Activated T-cell treated with anti-CD3 and anti-CD28 coated beads for 24 hours (primary cell): ENCODE measurements at regions not wholly inside any gene's neighbourhood (a gene's known extent, or its start where the extent isn't known, plus 50 kb on each side); places are given as distances from the start of the nearest gene placed in this dataset.
"Not testable (repeated sequence)": the region's sequence is repeated elsewhere in the genome, so short reads cannot be mapped to it uniquely, and the experiment has no call there.

Experiments
- DNase-seq: peaks from one replicate; pipeline ENCODE4 v3.0.0-alpha.2; 2020; ENCODE audit warnings: low read depth

DNA sequence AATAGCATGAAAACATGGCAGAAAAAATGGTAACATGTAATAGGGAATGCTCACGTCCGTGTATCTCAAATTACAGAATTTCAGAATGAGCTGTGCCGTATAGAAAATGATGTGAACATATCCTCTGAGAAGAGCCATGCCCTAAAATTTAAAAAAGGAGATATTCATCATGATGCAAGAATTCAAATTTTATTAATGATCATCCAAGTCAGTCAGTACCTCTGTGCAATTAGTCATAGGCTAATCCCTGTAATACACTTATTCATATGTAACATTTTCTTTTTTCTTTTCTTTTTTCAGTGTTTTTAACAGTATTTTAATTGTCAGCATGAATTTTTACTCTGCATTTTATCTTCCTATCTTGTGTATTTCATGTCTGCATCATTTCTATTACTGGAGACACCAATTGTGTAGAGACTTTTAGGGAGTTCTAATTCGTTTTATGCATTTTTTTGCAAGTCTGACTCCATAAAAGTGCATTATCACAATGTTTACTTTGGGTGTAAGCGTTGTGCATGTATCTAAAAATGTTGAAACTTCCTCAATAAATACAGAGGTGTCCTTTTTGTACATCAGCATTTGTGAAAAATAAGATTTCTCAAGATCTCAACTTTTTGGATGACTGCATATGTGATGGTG lies 1103.7 kb upstream of the CELF2 start:
- DNase-seq = no peak

DNA sequence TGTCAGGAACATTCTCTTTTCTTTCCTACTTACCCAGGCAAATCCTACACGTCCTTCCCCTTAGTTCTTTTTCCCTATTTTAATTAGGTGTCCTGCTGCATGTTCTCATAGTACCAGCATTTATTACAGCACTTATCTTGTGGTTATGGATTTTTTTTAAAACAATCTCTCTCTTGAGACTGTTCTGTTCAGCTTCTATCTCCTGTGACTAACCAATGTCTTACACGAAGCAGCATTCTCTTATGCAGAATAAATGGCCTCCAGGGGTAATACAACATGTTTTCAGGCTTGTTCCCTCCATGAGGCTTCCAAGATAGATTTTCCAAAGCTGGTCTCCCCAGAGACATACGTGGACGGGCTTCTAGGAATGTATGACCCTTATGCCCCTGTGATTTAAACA lies 1096.1 kb upstream of the CELF2 start:
- no peak for DNase-seq

DNA sequence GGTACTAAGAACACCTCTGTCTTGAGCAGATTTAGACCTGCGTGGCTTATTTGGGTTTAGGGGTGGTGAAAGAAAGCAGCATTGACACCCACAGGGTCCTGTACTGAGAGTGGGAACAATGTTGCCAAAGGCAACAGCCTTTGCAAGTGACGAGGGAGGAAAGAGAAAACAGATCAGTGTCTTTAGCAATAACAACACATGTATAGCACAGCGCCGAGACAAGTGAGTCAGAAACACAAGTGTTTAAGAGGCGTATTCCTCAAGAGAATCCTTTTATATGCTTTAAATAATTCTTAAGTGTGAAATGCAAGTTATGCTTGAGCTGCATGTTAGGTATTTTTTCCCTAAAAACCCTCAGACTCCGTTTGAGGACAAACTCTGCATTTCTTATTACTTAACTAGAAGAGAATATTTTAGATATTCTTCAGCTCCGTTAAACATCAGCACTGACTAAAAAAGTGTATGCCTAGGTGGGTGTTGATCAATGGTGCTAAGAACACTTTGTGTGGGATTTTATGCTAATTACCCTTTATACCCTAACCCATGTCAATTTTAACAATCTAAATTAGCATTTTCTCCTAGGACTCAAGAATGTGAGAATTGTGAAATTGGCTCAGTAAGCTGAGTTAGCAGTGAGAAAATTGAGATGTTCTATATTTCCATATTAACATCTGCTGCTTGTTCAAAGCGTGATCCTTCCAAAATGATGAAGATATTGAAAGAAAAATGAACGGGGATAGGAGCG lies 1095.4 kb upstream of the CELF2 start:
- no peak for DNase-seq

DNA sequence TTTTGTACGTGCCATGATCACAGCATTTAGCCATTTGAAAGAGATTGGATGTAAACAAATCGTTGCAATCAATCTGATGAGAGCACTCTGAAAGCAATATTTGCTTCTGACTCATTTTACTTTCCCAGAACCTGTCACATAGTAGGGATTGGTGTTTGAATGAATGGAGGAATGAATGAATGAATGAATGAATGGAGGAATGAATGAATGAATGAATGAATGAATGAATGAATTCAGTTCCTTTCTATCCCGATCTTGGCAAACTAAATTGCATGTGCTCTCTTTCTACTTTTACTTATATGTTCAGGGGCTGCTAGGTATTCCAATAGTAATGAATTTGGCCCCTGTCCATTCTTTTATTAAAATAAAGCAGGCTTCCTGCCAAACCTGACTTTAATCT lies 1091.7 kb upstream of the CELF2 start:
- no peak for DNase-seq

DNA sequence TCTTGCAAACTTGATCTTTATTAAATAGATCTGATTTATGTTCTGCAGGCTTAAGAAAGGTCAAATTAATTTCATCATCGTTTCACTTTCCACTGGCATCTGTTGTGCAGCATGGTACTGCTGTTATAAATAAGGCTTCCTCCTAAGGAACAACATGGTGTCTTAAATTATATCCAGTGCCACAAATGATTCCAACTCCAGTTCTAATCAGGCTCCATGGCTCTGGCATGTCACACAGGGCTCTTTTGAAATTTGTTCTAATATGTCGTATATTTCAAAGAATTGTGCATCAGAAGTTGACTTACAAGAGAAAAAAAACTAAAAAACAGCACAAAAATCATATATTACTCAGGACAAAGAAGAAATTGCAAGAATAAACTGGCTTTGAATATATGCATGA lies 1090.8 kb upstream of the CELF2 start:
- no peak for DNase-seq

DNA sequence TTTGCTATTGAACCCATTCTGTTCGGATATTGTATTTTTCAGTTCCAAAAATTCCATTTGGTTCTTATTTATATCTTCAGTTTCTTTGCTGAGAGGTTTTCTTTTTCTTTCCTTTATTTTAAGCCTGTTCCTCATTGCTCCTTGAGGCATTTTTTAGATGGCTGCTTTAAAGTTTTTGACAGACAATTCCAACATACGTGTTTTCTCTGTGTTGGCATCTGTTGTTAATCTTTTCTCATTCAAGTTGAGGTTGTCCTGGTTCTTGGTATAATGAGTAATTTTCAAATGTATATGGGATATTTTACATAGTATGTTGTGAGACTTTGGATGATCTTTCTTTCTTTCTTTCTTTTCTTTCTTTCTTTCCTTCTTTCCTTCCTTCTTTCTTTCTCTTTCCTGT lies 1078.0 kb upstream of the CELF2 start:
- DNase-seq = no peak

DNA sequence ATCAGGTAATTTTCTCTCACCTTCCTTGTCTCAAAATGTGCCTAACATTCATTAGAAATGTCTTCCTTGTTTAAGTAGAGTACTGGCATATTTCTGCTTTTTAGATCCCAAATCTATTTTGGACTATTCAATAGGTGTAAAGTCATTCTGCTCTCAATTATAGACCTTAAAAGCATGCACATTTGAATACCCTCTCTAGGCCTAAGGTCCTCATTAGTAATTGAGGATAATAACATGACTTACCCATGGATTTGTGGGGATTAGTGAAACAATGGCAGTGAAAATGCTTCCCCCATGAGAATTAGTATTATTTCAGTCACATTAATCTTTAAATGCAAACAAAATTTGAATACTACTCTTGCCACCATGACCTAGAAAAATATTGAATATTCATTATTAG lies 1073.0 kb upstream of the CELF2 start:
- DNase-seq = no peak

DNA sequence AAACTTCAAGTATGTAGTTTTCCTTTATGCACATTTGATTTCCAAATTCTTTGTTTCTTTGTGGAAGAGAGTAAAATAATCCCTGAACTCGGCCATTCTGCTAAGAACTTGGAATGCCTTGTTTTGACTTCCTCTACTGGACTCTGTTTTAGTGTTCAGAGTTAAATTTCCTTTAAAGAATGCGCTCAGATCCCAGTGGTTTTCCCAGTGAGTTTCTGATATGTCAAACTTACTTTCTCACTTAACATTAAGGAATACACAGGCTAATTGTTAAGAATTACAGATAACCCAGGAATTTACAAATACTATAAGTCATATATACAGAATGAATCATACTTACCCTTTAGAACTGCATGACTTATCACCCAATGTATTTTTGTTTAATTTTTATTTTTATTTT lies 1067.6 kb upstream of the CELF2 start:
- no peak for DNase-seq

DNA sequence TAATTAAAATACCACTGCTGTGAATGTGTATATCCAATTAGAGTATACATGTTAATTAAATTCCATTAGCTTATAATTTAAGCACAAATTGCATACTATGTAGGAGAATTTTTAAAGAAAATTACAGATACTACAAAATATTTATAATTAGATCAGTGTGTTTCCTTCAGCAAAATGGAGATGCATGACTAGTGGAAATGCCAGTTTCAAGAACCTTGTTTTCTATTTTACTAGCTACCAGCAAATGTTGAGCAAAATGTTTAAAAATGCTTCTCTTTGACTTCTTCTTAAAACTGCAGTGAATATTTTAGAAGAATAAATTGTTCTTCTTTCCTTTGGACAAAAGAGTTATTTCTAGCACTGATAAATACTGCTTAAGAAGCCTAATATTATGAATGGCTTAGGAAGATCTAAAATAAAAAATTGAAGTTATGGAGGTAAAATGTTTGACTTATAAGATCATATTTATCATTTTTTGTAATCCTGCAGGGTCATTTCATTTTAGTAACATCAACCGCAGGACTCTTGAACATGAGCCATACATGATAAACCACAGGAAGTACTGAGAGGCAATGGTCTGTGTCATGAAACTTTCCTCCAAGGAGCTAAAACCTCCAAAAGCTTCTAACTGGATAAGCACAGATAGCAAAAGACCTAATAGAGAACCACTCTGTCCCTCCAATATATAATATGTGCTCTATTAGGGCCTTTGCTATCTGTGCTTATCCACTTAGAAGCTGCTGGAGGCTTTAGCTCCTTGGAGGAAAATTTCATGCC lies 1066.0 kb upstream of the CELF2 start:
- DNase-seq = no peak

DNA sequence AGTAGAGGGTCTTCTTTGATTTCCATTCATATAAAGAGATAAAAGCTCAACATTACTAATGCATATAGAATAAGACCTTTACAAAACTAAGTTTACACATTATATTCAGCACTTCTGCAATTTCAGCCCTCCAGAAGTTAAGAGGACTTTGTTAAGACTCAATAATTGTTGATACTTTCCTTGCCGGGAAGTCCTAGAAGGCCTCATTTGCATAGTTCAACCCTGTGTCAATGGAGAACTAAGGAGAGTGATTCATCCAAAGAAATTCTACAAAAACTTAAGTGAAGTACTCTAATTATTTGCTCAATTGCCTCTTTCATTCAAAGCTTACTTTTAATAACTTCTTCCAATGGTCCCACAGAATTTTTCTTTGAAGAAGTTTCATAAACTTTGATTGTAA lies 1060.3 kb upstream of the CELF2 start:
- no peak for DNase-seq

DNA sequence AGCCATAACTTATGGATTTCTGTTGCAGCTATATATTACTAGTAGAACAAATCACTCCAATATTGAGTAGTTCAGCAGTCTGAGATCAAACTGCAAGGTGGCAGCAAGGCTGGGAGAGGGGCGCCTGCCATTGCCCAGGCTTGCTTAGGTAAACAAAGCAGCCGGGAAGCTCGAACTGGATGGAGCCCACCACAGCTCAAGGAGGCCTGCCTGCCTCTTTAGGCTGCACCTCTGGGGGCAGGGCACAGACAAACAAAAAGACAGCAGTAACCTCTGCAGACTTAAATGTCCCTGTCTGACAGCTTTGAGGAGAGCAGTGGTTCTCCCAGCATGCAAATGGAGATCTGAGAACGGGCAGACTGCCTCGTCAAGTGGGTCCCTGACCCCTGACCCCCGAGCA lies 1059.8 kb upstream of the CELF2 start:
- not testable (repeated sequence) for DNase-seq

DNA sequence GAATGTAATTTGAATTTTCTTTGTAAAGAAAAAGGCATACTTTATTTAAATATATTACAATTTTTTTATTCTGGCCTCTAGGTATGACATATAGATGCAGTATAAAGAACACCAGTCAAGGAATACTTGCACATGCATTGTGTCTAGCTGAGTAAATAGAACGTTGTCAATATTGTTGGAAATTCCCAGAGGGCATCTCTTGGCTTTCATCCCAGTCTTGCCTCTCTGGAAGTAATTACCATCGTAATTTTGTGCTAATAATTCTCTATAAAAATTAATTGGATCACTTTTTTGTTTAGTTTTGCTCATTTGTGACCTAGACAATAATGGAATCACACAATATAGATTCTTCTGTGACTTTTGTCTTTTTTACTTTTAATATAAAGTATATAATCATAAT lies 1052.3 kb upstream of the CELF2 start:
- DNase-seq = no peak

DNA sequence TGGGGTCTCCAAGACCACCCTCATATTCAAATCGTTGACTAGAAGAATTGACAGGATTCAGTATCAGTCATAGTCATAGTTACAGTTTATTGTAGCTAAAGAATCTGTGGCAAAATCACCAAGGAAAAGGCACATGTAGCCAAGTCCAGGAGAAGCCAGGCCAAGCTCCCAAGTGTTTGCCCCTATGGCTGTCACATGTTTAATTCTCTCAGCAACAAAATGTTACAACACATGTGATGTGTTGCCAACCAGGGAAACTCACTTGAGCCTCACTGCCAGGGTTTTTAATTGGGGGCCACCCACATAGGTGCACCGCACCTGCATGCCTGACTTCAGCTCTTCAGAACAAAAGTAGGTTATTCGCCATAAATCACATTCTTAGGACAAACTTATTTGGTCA lies 1030.9 kb upstream of the CELF2 start:
- DNase-seq = no peak

DNA sequence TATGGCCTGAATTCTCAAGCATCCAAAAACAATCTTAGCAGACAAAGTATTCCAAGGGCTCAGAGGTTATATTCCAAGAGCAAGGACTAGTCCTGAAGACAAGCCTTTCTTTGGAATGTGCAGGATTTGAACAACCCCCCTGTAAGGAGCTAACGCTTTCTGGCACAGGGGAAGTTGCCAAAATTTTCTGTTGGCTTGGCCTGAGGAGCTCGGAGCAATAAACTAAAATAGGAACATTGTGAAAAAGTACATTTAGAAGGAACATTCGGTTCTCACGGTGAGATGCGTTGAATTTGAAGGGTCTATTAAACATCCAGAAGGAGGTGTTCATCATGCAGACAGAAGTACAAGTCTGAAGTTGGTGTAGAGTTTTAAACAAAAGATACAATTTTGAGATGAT lies 1030.5 kb upstream of the CELF2 start:
- DNase-seq = no peak

DNA sequence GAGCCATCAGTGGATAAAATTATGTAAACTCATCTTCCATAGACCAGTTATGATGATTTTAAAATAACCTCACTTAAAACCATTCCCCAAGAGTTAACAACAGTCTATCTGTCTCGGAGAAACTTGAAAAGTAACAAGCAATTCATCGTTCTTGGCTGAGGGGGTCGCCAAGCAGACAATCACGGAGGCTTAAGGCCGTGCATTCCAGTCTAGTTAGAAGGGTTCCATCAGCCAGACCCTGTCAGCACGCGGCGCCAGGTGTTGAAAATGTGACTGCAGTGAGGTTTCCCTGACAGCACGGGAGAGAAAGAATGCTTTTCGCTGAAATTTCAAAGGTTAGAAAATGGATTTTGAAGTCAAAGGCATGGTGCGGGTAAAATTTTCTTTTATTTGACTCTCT lies 1025.0 kb upstream of the CELF2 start:
- DNase-seq = no peak

DNA sequence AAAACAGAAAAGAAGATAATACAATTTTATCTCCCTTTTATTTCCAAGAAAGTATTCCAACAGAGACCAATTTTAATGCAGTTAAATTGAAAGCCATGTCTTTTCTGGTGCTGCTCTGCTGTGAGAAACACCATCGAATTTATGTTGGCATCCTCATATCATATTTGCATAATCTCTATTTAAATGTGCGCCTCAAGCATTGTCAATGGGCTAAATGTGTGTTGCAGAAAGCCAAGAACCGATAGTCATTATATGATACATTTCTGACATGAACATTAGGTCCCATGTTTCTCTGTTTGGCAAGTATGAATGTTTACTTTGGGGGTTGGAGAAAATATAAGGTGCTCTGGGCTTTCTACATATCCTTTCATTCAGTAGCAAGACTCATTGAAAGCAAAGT lies 1023.5 kb upstream of the CELF2 start:
- no peak for DNase-seq

DNA sequence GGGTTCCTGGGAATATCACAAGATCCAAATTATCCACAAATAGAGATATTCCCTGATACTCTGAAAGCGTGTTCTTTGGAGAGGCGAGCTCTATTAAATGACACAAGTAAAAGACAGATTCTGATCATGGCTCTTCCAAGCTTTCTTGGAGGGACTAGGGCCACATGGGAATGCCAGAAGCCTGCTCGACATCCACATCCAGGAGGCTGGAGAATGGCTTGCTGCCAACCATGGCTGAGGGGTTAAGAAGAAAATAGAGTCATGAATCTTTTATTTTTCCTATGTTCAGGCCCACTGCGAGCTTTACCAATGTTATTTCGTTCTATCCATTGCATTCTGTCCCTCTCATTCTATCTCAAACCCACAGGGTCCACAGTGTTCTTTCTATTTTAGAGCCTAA lies 1018.0 kb upstream of the CELF2 start:
- no peak for DNase-seq

DNA sequence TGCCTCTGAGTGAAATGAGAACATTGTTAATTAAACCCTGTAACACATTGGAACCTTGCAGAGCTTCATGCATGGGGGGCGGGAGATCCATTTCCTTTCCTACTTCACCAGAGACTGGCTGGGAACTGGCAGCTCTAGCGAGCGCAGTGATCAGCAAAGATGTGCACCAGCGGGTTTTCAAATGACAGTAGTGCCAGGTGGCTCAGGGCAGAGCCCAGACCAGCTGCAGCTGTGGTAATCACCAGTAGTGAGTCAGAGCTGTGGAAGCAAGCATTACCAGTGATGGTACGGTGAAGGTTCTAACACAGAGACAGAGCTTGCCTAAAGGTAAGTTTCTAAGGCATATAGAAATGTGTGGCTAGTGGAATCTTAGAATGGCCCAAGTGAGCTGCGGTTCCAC lies 1009.7 kb upstream of the CELF2 start:
- no peak for DNase-seq

DNA sequence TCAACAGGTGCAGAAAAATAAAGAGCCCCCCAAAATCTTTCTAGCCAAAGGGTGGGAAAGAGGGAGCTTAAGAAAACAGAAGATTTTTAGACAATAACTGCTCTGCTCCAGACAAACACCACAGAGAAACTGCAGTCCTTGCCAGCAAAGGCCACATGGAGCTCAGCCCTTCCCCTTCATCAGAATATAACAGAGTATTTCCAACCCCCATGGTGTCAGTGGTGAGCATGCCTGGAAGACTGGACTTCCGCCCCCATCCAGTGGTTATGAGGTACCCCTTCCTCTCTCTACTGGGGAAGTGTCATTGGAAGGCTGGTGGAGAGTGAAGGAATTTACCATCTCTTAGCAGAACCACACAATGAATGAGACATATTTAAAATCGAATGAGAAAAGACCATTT lies 1007.3 kb upstream of the CELF2 start:
- no peak for DNase-seq

DNA sequence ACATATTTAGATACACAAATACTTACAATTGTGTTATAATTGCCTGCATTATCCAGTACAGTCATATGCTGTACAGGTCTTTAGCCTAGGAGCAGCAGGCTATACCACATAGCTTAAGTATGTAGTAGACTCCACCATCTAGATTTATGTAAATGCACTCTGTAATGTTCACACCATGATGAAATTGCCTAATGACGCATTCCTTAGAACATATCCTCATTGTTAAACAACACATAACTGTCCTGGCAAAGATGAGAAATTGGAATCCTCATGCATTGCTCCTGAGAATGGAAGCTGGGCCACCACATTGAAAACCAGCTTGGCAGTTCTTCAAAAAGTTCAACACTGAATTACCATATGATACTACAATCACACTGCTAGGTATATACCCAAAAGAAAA lies 1002.8 kb upstream of the CELF2 start:
- no peak for DNase-seq

DNA sequence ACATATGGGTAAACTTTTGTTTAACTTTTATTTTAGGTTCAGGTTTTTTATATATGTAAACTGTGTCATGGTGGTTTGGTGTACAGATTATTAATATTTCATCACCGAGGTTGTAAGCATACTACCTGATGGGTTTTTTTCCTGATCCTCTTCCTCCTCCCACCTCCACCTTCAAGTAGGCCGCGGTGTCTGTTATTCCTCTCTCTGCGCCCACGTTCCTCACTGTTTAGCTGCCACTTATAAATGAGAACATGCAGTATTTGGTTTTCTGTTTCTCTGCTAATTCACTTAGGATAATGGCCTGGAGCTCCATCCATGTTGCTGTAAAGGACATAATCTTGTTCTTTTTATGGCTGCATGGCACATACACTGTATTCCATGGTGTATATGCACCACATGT lies 1000.0 kb upstream of the CELF2 start:
- no peak for DNase-seq

DNA sequence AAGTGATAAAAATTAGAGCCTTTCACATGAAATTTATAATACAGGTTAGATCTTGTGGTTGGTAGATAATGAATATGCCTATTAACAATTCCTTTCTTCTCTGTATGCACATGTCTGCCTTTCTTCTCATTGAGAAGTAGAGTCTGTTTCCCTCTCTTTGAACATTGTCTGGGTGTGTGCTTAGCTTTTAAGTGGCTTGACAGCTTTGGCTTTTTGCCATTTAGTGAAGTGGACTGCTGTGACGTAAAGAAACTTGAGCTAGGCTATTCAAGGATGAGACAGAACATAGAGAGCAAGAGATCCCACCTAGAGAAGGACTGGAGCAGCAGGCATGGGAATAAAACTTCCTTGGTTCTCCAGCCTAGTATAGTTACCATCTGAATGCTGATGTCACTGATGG lies 996.7 kb upstream of the CELF2 start:
- no peak for DNase-seq

DNA sequence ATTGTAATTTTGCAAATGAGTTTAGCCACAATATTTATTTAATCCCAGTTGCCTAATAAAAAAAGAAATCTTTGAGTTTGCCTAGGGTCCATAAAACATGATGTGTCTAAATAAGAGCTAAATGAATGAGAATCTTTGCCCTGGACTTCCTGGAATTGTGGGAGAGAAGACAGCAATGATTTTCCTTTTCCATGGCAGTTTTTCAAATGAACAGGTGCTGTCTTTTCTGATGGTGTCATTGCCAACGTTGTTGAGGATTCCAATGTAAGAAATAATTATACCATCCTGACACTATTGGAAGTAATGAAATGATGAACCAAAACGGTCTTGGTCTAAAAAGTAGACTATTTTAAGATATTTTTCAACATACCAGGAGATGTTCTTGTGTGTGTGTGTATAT lies 984.7 kb upstream of the CELF2 start:
- no peak for DNase-seq
